SK-N-SH treated with all-trans-retinoic acid at 6 μM for 48 hours (cell line): ENCODE measurements at regions not wholly inside any gene's neighbourhood (a gene's known extent, or its start where the extent isn't known, plus 50 kb on each side); places are given as distances from the start of the nearest gene placed in this dataset.

Experiments
- ATAC-seq: fragments of 200-7000 bp; cut with Tn5 transposase; 3 replicates; pipeline ENCODE4 v1.9.1; 2020; ENCODE audit warnings: mild to moderate bottlenecking, moderate library complexity
- ARNTL ChIP-seq: fragments of 450-650 bp; formaldehyde crosslinking; IDR thresholded peaks from 2 replicates; pipeline ENCODE4 v1.5.0; 2020; ENCODE audit warnings: low read depth, mild to moderate bottlenecking, moderate library complexity, borderline replicate concordance
- BACH2 ChIP-seq: fragments of 250-450 bp; sonication (Bioruptor Pico); IDR thresholded peaks from 2 replicates; pipeline ENCODE4 v1.9.0; 2021; ENCODE audit warnings: mild to moderate bottlenecking, borderline replicate concordance
- CSDC2 ChIP-seq: fragments of 250-450 bp; sonication (Bioruptor Pico); IDR thresholded peaks from 2 replicates; pipeline ENCODE4 v1.5.0; 2020; ENCODE audit warnings: mild to moderate bottlenecking, moderate library complexity
- ESRRG ChIP-seq: fragments of 250-450 bp; sonication (Bioruptor Pico); IDR thresholded peaks from 2 replicates; pipeline ENCODE4 v1.6.1; 2021; ENCODE audit warnings: mild to moderate bottlenecking
- GLIS3 ChIP-seq: fragments of 250-450 bp; sonication (Bioruptor Pico); IDR thresholded peaks from 2 replicates; pipeline ENCODE4 v1.5.0; 2020; ENCODE audit warnings: mild to moderate bottlenecking, moderate library complexity
- ISL1 ChIP-seq: fragments of 250-450 bp; sonication (Bioruptor Pico); IDR thresholded peaks from 2 replicates; pipeline ENCODE4 v2.1.2; 2022; ENCODE audit warnings: mild to moderate bottlenecking, moderate library complexity
- OSR1 ChIP-seq: fragments of 250-450 bp; sonication (Bioruptor Pico); IDR thresholded peaks from 2 replicates; pipeline ENCODE4 v1.8.0; 2022; ENCODE audit warnings: moderate library complexity, mild to moderate bottlenecking, inconsistent platforms
- PPARA ChIP-seq: fragments of 250-450 bp; sonication (Bioruptor Pico); IDR thresholded peaks from 2 replicates; pipeline ENCODE4 v1.5.0; 2020; ENCODE audit warnings: mild to moderate bottlenecking, borderline replicate concordance
- RARB ChIP-seq: fragments of 250-450 bp; sonication (Bioruptor Pico); IDR thresholded peaks from 2 replicates; pipeline ENCODE4 v1.8.0; 2021; ENCODE audit warnings: mild to moderate bottlenecking, moderate library complexity
- SNAI2 ChIP-seq: fragments of 250-450 bp; sonication (Bioruptor Pico); IDR thresholded peaks from 2 replicates; pipeline ENCODE4 v1.5.0; 2020; ENCODE audit warnings: mild to moderate bottlenecking, moderate library complexity
- TCF4 ChIP-seq: fragments of 250-450 bp; sonication (Bioruptor Pico); IDR thresholded peaks from 2 replicates; pipeline ENCODE4 v1.8.0; 2021; ENCODE audit warnings: mild to moderate bottlenecking, moderate library complexity, borderline replicate concordance
- TOX ChIP-seq: fragments of 250-450 bp; sonication (Bioruptor Pico); IDR thresholded peaks from 2 replicates; pipeline ENCODE4 v1.8.0; 2021; ENCODE audit warnings: mild to moderate bottlenecking, moderate library complexity, borderline replicate concordance
- ZC3H10 ChIP-seq: fragments of 250-450 bp; sonication (Bioruptor Pico); IDR thresholded peaks from 2 replicates; pipeline ENCODE4 v1.5.1; 2021; ENCODE audit warnings: mild to moderate bottlenecking, moderate library complexity
- ZFP3 ChIP-seq: fragments of 250-450 bp; sonication (Bioruptor Pico); IDR thresholded peaks from 2 replicates; pipeline ENCODE4 v1.5.0; 2020; ENCODE audit warnings: mild to moderate bottlenecking, moderate library complexity
- ZFP30 ChIP-seq: fragments of 450-650 bp; formaldehyde crosslinking; IDR thresholded peaks from 2 replicates; pipeline ENCODE4 v1.5.0; 2022; ENCODE audit warnings: mild to moderate bottlenecking, moderate library complexity
- ZNF565 ChIP-seq: fragments of 450-650 bp; formaldehyde crosslinking; conservative IDR thresholded peaks from 2 replicates; pipeline ENCODE4 v1.5.0; 2020; ENCODE audit warnings: low read depth, mild to moderate bottlenecking, moderate library complexity
- ZNF70 ChIP-seq: fragments of 450-650 bp; formaldehyde crosslinking; IDR thresholded peaks from 2 replicates; pipeline ENCODE4 v1.5.0; 2020; ENCODE audit warnings: mild to moderate bottlenecking, moderate library complexity
- TF ChIP-seq, protein P1 (sequence below): fragments of 250-450 bp; sonication (Bioruptor Pico); IDR thresholded peaks from 2 replicates; pipeline ENCODE4 v1.8.0; 2021; ENCODE audit warnings: low read depth, mild to moderate bottlenecking, moderate library complexity, borderline replicate concordance
- TF ChIP-seq, protein P2 (sequence below): fragments of 250-450 bp; sonication (Bioruptor Pico); IDR thresholded peaks from 2 replicates; pipeline ENCODE4 v1.8.0; 2020; ENCODE audit warnings: mild to moderate bottlenecking, moderate library complexity, borderline replicate concordance
- TF ChIP-seq, protein P3 (sequence below): fragments of 250-450 bp; sonication (Bioruptor Pico); IDR thresholded peaks from 2 replicates; pipeline ENCODE4 v1.5.1; 2021; ENCODE audit warnings: mild to moderate bottlenecking, moderate library complexity
- TF ChIP-seq, protein P4 (sequence below): fragments of 250-450 bp; sonication (Bioruptor Pico); IDR thresholded peaks from 2 replicates; pipeline ENCODE4 v1.5.0; 2020; ENCODE audit warnings: mild to moderate bottlenecking, moderate library complexity
- TF ChIP-seq, protein P5 (sequence below): fragments of 250-450 bp; sonication (Bioruptor Pico); IDR thresholded peaks from 2 replicates; pipeline ENCODE4 v1.5.1; 2020; ENCODE audit warnings: low read depth, mild to moderate bottlenecking, moderate library complexity

- no peak for TF ChIP-seq TOX (CRISPR knock-in tag)
- TF ChIP-seq TCF4 (CRISPR knock-in tag) = peak; percentile 42; the same call in 1 of the 2 replicates
- TF ChIP-seq, all 23 proteins: peak for 3
Observed at GRCh38 chr5:52562473-52562872, 225.2 kb upstream of the ITGA1 start (continued).

GRCh38 chr5:52564587-52564986, 223.1 kb upstream of the ITGA1 start:
- peak; percentile 24; the same call in 1 of the 3 replicates for ATAC-seq
- TF ChIP-seq, protein P1, sequence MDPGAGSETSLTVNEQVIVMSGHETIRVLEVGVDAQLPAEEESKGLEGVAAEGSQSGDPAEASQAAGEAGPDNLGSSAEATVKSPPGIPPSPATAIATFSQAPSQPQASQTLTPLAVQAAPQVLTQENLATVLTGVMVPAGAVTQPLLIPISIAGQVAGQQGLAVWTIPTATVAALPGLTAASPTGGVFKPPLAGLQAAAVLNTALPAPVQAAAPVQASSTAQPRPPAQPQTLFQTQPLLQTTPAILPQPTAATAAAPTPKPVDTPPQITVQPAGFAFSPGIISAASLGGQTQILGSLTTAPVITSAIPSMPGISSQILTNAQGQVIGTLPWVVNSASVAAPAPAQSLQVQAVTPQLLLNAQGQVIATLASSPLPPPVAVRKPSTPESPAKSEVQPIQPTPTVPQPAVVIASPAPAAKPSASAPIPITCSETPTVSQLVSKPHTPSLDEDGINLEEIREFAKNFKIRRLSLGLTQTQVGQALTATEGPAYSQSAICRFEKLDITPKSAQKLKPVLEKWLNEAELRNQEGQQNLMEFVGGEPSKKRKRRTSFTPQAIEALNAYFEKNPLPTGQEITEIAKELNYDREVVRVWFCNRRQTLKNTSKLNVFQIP (CRISPR knock-in tag) = no peak
- TF ChIP-seq ISL1 (CRISPR knock-in tag) (peak; percentile 47; the same call in 1 of the 2 replicates), TCF4 (CRISPR knock-in tag) (peak; percentile 57; the same call in 1 of the 2 replicates)

DNA sequence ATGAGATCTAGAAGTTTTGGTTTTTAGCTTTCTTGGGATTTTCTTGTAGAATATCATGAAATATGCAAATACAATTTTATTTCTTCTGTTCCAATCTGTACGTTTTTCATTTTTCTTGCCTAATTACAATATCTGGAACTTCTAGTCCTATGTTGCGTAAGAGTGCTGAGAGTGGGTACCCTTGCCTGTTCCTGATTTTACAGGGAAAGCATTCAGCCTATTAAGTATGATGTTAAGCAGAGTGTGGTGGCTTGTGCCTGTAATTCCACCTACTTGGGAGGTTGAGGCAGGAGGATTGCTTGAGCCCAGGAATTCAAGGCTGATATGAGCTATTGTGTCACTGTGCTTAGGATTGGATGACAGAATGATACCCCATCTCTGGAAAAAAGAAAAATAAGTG, 210.2 kb upstream of the ITGA1 start:
- ATAC-seq = no peak
- TF ChIP-seq ZFP3 (CRISPR knock-in tag) = no peak
- no peak for TF ChIP-seq GLIS3 (CRISPR knock-in tag)
- no peak for TF ChIP-seq PPARA (CRISPR knock-in tag)
- TF ChIP-seq, protein P2, sequence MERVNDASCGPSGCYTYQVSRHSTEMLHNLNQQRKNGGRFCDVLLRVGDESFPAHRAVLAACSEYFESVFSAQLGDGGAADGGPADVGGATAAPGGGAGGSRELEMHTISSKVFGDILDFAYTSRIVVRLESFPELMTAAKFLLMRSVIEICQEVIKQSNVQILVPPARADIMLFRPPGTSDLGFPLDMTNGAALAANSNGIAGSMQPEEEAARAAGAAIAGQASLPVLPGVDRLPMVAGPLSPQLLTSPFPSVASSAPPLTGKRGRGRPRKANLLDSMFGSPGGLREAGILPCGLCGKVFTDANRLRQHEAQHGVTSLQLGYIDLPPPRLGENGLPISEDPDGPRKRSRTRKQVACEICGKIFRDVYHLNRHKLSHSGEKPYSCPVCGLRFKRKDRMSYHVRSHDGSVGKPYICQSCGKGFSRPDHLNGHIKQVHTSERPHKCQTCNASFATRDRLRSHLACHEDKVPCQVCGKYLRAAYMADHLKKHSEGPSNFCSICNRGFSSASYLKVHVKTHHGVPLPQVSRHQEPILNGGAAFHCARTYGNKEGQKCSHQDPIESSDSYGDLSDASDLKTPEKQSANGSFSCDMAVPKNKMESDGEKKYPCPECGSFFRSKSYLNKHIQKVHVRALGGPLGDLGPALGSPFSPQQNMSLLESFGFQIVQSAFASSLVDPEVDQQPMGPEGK (CRISPR knock-in tag) = no peak
- no peak for TF ChIP-seq ZNF565
- no peak for TF ChIP-seq ZNF70
- TF ChIP-seq ARNTL (CRISPR knock-in tag) = no peak
- no peak for TF ChIP-seq SNAI2
- TF ChIP-seq ZC3H10 = no peak
- TF ChIP-seq, protein P3, sequence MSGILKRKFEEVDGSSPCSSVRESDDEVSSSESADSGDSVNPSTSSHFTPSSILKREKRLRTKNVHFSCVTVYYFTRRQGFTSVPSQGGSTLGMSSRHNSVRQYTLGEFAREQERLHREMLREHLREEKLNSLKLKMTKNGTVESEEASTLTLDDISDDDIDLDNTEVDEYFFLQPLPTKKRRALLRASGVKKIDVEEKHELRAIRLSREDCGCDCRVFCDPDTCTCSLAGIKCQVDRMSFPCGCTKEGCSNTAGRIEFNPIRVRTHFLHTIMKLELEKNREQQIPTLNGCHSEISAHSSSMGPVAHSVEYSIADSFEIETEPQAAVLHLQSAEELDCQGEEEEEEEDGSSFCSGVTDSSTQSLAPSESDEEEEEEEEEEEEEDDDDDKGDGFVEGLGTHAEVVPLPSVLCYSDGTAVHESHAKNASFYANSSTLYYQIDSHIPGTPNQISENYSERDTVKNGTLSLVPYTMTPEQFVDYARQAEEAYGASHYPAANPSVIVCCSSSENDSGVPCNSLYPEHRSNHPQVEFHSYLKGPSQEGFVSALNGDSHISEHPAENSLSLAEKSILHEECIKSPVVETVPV (CRISPR knock-in tag) = no peak
- no peak for TF ChIP-seq CSDC2 (CRISPR knock-in tag)
- no peak for TF ChIP-seq ESRRG
- TF ChIP-seq, protein P4, sequence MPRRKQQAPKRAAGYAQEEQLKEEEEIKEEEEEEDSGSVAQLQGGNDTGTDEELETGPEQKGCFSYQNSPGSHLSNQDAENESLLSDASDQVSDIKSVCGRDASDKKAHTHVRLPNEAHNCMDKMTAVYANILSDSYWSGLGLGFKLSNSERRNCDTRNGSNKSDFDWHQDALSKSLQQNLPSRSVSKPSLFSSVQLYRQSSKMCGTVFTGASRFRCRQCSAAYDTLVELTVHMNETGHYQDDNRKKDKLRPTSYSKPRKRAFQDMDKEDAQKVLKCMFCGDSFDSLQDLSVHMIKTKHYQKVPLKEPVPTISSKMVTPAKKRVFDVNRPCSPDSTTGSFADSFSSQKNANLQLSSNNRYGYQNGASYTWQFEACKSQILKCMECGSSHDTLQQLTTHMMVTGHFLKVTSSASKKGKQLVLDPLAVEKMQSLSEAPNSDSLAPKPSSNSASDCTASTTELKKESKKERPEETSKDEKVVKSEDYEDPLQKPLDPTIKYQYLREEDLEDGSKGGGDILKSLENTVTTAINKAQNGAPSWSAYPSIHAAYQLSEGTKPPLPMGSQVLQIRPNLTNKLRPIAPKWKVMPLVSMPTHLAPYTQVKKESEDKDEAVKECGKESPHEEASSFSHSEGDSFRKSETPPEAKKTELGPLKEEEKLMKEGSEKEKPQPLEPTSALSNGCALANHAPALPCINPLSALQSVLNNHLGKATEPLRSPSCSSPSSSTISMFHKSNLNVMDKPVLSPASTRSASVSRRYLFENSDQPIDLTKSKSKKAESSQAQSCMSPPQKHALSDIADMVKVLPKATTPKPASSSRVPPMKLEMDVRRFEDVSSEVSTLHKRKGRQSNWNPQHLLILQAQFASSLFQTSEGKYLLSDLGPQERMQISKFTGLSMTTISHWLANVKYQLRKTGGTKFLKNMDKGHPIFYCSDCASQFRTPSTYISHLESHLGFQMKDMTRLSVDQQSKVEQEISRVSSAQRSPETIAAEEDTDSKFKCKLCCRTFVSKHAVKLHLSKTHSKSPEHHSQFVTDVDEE (CRISPR knock-in tag) = no peak
- TF ChIP-seq, protein P5, sequence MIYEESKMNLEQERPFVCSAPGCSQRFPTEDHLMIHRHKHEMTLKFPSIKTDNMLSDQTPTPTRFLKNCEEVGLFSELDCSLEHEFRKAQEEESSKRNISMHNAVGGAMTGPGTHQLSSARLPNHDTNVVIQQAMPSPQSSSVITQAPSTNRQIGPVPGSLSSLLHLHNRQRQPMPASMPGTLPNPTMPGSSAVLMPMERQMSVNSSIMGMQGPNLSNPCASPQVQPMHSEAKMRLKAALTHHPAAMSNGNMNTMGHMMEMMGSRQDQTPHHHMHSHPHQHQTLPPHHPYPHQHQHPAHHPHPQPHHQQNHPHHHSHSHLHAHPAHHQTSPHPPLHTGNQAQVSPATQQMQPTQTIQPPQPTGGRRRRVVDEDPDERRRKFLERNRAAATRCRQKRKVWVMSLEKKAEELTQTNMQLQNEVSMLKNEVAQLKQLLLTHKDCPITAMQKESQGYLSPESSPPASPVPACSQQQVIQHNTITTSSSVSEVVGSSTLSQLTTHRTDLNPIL = no peak
- no peak for TF ChIP-seq RARB (CRISPR knock-in tag)
- TF ChIP-seq BACH2 (CRISPR knock-in tag) = no peak
- no peak for TF ChIP-seq OSR1 (CRISPR knock-in tag)
- TF ChIP-seq TOX (CRISPR knock-in tag) = no peak
- TF ChIP-seq ZFP30 (CRISPR knock-in tag) = no peak
- TF ChIP-seq, protein P1 (CRISPR knock-in tag) = no peak
- TF ChIP-seq, all 23 proteins: peak for 0
